ENCODE measurements at regions not wholly inside any gene's neighbourhood (a gene's known extent, or its start where the extent isn't known, plus 50 kb on each side); places are given as distances from the start of the nearest gene placed in this dataset.
"Not testable (repeated sequence)": the region's sequence is repeated elsewhere in the genome, so short reads cannot be mapped to it uniquely, and the experiment has no call there.

- DNase-seq = no peak
Measured at GRCh38 chr7:138169441-138169851, 93.2 kb downstream of the AKR1D1 start.

- no peak for DNase-seq
Measured at GRCh38 chr7:138170298-138170697, 94.0 kb downstream of the AKR1D1 start.

GRCh38 chr7:138170959-138171703 is 94.9 kb downstream of the AKR1D1 start:
- DNase-seq = no peak

- no peak for DNase-seq
Measured at GRCh38 chr7:138173548-138173947, 97.3 kb downstream of the AKR1D1 start.

GRCh38 chr7:138176060-138176459 is 99.8 kb downstream of the AKR1D1 start:
- DNase-seq = no peak

- DNase-seq = no peak
Measured at GRCh38 chr7:138184191-138184590, 107.9 kb downstream of the AKR1D1 start.

GRCh38 chr7:138185132-138185908 is 109.1 kb downstream of the AKR1D1 start:
- DNase-seq = no peak

GRCh38 chr7:138186951-138187351 is 110.7 kb downstream of the AKR1D1 start:
- no peak for DNase-seq

- no peak for DNase-seq
Measured at GRCh38 chr7:138188290-138188858, 112.1 kb downstream of the AKR1D1 start.

GRCh38 chr7:138194567-138194966 is 118.3 kb downstream of the AKR1D1 start:
- DNase-seq = no peak

GRCh38 chr7:138195151-138195571 is 118.9 kb downstream of the AKR1D1 start:
- DNase-seq = no peak

- not testable (repeated sequence) for DNase-seq
Measured at GRCh38 chr7:138196503-138196946, 120.3 kb downstream of the AKR1D1 start.

GRCh38 chr7:138196971-138197896 is 121.0 kb downstream of the AKR1D1 start:
- no peak for DNase-seq

- DNase-seq = no peak
Measured at GRCh38 chr7:138204285-138204981, 128.2 kb downstream of the AKR1D1 start.

- no peak for DNase-seq
Measured at GRCh38 chr7:138204982-138205298, 128.7 kb downstream of the AKR1D1 start.

GRCh38 chr7:138205614-138206150 is 129.4 kb downstream of the AKR1D1 start:
- DNase-seq = no peak

- DNase-seq = no peak
Measured at GRCh38 chr7:138207555-138207971, 131.3 kb downstream of the AKR1D1 start.

GRCh38 chr7:138208142-138208570 is 131.9 kb downstream of the AKR1D1 start:
- DNase-seq = no peak

- DNase-seq = no peak
Measured at GRCh38 chr7:138208864-138209263, 132.6 kb downstream of the AKR1D1 start.

GRCh38 chr7:138212314-138212713 is 136.1 kb downstream of the AKR1D1 start:
- DNase-seq = no peak

GRCh38 chr7:138214926-138215325 is 138.7 kb downstream of the AKR1D1 start:
- DNase-seq = no peak

GRCh38 chr7:138220321-138220720 is 144.1 kb downstream of the AKR1D1 start:
- not testable (repeated sequence) for DNase-seq
